ENCODE measurements at regions not wholly inside any gene's neighbourhood (a gene's known extent, or its start where the extent isn't known, plus 50 kb on each side); places are given as distances from the start of the nearest gene placed in this dataset.
"Not testable (repeated sequence)": the region's sequence is repeated elsewhere in the genome, so short reads cannot be mapped to it uniquely, and the experiment has no call there.

GRCh38 chr1:116265931-116266863, 106.8 kb upstream of the ATP1A1 start:
- no peak for DNase-seq

GRCh38 chr1:116266864-116267212, 106.2 kb upstream of the ATP1A1 start:
- no peak for DNase-seq

DNA sequence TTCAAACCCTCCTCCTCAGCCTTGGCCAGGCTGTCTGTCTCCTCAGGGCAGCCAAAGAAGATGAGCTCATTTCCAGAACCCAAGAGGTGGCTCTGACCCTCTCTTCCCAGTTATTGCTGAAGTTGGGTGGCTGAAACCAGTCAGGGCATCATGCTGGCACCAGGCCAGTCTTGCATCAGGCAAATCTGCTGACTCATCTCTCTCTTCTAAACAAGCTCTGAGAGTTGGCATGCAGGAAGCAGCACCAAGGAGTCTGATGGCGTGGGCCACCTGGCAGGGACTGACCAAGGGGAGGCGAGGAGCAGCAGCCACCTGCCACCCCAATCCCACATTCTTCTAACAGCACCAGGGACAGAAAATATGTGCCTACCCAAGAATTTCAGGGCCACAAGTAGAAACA, 104.8 kb upstream of the ATP1A1 start:
- peak; percentile 59 for DNase-seq

DNA sequence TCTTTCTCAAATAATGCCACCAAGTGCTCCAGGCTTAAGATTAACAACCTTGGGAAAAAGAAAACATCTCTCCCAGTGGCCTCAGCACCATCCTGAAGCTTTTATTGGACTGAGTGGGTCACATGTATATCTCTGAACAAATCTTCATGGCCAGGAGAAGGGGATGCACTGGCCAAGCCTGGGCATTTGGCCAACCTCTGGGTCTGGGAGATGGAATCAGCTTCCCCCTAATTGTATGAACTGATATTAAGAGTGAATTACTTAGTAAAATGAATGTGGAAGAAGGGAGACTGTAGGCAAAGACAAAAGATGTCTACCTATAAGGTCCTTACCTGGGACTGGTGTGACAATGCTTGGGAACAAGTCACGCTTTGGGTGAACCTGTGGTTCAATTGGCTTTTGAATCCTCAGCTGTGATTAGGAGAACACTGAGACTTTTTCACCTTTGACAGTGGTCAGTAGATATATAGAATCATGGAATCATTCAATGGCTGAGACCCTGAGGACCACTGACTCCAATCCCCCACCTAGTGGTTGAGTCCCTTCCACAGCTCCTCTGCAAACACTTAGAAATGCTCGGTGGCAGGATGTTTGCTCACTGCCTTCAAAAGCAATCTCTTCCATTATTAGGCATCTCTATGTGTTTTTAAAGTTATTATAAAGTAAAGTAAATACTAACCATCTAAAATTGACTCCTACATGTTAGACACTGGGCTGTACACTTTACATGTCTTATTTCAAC, 102.6 kb upstream of the ATP1A1 start:
- DNase-seq: no peak

DNA sequence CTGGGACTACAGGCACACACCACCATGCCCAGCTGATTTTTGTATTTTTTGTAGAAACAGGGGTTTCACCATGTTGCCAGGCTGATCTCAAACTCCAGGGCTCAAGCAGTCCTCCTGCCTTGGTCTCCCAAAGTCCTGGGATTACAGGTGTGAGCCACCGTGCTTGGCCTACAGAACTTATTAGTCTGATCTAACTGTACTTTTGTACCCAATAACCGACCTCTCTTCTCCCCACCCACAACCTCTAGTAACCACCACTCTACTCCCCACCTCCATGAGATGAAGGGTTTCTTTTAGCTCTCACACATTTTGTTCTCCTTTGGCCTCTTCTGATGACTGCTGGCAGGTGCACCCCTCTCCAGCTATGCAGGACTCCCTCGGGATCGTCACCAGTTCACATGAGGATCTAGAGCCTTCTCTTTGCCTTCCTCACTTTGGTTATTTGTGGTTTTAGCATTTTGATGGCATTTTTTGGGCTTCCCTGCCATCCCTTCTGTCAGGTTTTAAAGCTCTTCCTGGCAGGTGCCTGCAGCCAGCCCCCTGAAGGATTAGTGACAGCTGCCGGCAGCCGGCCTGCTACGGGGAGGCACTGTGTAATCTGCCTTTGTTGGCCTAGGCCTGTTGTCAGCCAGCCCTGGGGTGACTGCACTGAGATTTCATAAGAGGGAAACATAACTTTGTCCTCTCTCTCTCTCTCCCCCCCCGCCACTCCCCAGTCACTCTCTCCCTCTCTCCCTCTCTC, 99.8 kb upstream of the ATP1A1 start:
- DNase-seq: no peak

- DNase-seq: no peak
Observed at GRCh38 chr1:116276532-116276931, 96.5 kb upstream of the ATP1A1 start.

DNA sequence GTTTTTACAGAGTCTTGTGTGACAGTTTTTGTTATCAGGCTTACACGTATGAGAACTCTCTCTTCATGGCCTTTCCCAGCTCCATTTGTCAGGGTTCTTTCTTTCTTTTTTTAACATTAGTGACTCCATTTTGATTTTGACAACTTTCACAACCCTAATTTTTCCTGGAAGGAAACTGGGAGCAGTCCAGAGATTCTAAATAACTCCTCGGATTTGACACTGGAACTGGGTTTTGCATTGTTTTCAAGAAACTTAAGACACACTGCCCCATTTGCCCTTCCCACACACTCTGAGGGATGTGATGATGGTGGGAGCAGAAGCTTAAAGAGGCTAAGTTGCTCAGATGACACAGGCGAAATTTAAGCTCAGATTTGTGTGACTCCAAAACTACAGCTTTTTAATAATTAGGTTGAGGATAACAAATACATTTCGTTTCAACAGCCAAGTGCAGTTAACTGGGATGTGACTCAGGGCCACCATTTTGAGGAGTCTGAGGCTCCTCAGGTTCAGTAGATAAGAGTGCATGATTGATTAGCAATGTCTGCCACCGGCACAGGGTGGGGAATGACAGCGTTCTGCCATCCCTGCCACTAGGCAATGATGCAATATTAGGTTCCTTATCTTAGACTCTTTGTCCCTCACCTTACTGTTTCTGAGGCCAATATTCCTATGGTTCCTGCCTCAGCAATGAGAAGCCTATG, 95.1 kb upstream of the ATP1A1 start:
- DNase-seq: peak; percentile 8

DNA sequence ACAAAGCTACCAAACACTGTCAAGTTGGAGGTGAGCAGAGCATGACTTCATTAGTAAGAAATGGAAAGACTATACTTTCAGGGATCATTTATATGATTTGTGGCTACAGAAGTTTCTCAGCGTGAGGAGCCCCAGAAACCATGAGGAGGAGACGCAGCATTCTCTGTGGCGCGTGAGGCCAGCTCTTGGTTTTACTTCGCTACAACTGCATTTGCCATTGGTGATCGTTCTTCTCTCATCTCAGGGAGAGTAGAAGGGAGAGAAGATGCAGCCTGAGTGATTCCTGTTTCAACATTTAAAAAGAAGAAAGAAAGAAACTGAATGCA, 94.5 kb upstream of the ATP1A1 start:
- no peak for DNase-seq

GRCh38 chr1:116279715-116280114, 93.3 kb upstream of the ATP1A1 start:
- DNase-seq: peak; percentile 8

DNA sequence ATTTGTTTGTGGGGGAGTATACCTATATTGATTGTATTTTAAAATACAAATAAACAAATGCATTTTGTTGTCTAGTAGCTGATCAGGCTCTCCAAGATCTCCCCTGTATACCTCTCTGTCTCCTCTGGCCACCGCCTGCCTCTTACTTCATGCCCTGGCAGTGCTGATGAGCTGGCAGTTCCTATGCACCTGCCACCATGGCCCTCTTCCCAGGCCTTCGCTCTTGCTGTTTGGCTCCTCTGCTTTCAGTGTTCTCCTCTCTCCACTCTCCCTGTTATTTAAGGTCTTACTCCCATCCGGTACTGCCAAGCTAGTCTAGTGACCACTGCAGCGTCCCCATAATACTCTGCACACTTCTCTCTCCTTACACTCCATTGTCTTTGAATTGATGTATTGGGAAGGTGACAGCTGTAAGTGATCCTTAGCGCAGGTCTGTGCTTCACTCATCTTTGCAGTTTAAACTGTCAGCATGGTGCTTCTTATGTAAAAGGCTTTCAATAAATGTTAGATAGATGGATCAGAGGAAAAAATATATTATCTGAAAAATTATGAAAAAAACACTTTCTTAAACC, 88.1 kb upstream of the ATP1A1 start:
- no peak for DNase-seq

DNA sequence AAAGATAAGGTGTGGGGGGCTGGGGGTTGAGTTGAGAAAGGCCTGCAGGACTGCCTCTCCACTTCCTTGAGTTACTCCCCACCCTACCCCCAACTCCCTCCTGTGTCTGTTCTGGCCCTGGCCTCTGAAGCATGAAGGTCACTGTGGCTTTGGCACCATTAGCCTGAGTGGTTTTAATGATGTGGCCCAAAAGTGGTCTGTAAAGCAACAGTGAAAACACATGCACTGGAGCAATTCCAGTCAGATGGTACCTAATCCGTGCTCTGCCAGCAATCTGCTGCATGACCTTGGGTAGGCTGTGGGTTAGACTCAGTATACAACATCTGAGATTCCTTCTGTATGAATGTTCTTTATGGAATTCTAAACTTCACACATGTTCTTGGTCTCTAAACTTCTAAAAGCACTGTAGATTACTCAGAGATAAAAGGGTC, 86.5 kb upstream of the ATP1A1 start:
- no peak for DNase-seq

- no peak for DNase-seq
Observed at GRCh38 chr1:116287341-116288200, 85.5 kb upstream of the ATP1A1 start.

DNA sequence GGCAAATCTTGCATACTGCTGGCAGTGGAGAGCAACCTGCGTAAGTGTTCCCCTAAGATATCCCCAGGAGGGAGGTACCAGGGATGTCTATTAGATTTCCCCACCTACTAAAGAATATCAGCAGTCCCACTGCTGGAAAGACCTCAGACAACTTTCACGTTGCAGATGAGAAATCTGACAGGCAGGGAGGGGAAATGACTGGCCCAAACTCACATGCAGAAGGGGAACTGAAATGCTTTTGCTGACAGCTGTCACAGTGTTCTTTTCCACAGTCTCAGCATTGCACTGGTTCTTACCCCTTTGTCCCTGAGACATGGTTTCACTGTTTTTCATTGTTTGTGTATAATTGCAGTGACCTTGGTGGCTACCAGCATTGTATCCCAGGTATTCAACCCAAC, 84.8 kb upstream of the ATP1A1 start:
- no peak for DNase-seq

DNA sequence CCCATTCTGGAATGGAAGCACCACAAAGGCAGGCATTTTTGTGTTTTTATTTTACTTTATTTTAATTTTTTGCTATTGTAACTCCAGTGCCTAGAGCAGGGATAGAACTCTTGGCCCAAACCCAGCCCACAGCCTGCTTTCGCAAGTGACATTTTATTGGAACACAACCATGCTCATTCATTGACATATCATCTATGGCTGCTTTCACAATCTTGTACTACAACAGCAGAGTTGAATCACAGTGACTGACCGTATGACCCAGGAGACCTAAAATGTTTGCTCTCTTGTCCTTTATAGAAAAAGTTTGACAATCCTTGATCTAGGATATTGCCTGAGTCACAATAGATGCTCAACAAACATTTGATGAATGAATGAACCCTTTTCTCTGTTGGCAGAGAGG, 83.9 kb upstream of the ATP1A1 start:
- no peak for DNase-seq

- DNase-seq: no peak
Observed at GRCh38 chr1:116290085-116290705, 82.8 kb upstream of the ATP1A1 start.

- no peak for DNase-seq
Observed at GRCh38 chr1:116291024-116291423, 82.0 kb upstream of the ATP1A1 start.

- DNase-seq: no peak
Observed at GRCh38 chr1:116292929-116293725, 79.9 kb upstream of the ATP1A1 start.

DNA sequence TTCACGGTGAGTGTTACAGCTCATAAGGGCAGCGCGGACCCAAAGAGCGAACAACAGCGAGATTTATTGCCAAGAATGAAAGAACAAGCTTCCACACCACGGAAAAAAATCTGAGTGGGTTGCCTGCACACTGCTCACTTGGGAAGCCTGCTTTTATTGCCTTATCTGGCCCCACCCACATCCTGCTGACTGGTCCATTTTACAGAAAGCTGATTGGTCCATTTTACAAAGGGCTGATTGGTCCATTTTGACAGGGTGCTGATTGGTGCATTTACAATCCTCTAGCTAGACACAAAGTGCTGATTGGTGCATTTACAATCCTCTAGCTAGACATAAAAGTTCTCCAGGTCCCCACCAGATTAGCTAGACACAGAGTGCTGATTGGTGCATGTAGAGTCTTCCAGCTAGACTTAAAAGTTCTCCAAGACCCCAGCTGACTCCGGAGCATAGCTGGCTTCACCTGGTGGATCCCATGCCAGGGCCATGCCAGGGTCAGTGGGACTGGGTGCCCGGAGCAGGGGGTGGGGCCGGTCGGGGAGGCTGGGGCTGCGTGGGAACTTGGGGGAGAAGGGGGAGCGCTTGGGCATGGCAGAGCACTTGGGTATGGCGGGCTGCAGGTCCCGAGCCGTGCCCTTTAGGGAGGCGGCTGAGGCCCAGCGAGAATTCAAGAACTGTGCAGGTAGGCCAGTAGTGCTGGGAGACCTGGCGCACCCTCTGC, 75.4 kb upstream of the ATP1A1 start:
- DNase-seq: no peak

GRCh38 chr1:116298213-116298579, 74.8 kb upstream of the ATP1A1 start:
- DNase-seq: not testable (repeated sequence)

- DNase-seq: no peak
Observed at GRCh38 chr1:116298746-116299145, 74.3 kb upstream of the ATP1A1 start.

Data from hematopoietic multipotent progenitor cell treated with erythropoietin and hydrocortisone succinate and interleukin-3 and kit ligand, for 8 days (in vitro differentiated cells).